GM12878 (cell line): ENCODE measurements at regions not wholly inside any gene's neighbourhood (a gene's known extent, or its start where the extent isn't known, plus 50 kb on each side); places are given as distances from the start of the nearest gene placed in this dataset.

ENCODE experiments used
- ATAC-seq: fragments of 200-7000 bp; cut with Tn5 transposase; 3 replicates; pipeline ENCODE4 v1.9.1; 2020; ENCODE audit warnings: mild to moderate bottlenecking, moderate library complexity
- BruUV-seq: library from RNA; stranded (reverse); fragments of 400-500 nt; replicated peaks from 2 replicates; lab custom pipeline; 2021; lab: Mats Ljungman, UMichigan
- CTCF ChIA-PET: fragments of 300-600 bp; sonication (Branson Sonifier 250); formaldehyde crosslinking; extraction: SDS; loops from one replicate; lab custom pipeline; 2021; ENCODE audit warnings: inconsistent platforms; lab: Yijun Ruan, JAX
- POLR2A ChIA-PET: fragments of 350-600 bp; formaldehyde crosslinking; extraction: SDS; loops from one replicate; lab custom pipeline; 2021; ENCODE audit warnings: inconsistent platforms; lab: Charles Lee
- RAD21 ChIA-PET: fragments of 300-600 bp; sonication (Branson Sonifier 250); formaldehyde crosslinking; loops from one replicate; lab custom pipeline; 2023; ENCODE audit warnings: antibody characterized with exemption; ENCODE audit not compliant: unreplicated experiment; lab: Charles Lee
- SMC1A ChIA-PET: fragments of 300-600 bp; sonication (Branson Sonifier 250); formaldehyde crosslinking; loops from one replicate; lab custom pipeline; 2023; ENCODE audit not compliant: unreplicated experiment, uncharacterized antibody; lab: Charles Lee
- DNase-seq: peaks from one replicate; pipeline ENCODE4 v3.0.0-alpha.2; 2011; ENCODE audit warnings: low read depth, low spot score
- FAIRE-seq: peaks from 3 replicates; lab custom pipeline; 2011; peaks lifted over from hg19 to GRCh38; lab: Jason Lieb, UNC
- H2AFZ ChIP-seq: 2 replicates; pipeline ENCODE4 v1.6.0; 2011; ENCODE audit warnings: low read depth, low read length, control low read depth; ENCODE audit not compliant: control insufficient read depth
- H3K27ac ChIP-seq: 2 replicates; pipeline ENCODE4 v1.5.1; 2011; ENCODE audit warnings: control low read depth; ENCODE audit not compliant: control insufficient read depth, insufficient read depth
- H3K27me3 ChIP-seq, 2 experiments: replicated peaks in 1 of 2; 2 replicates each; pipeline versions ENCODE4 v1.6.0 to v1.6.1; 2011; ENCODE audit warnings: low read length in 1 of 2; ENCODE audit not compliant: control insufficient read depth in 2 of 2, insufficient read depth in 2 of 2
- H3K36me3 ChIP-seq, 2 experiments: 2 replicates each; pipeline ENCODE4 v1.5.1; 2011; ENCODE audit warnings: low read length in 1 of 2; ENCODE audit not compliant: control insufficient read depth in 2 of 2, insufficient read depth in 2 of 2
- H3K4me1 ChIP-seq: 2 replicates; pipeline ENCODE4 v1.6.1; 2011; ENCODE audit warnings: mild to moderate bottlenecking, low read length, moderate library complexity, mixed read lengths; ENCODE audit not compliant: control insufficient read depth, insufficient read depth
- H3K4me2 ChIP-seq: 2 replicates; pipeline ENCODE4 v1.6.0; 2011; ENCODE audit warnings: control low read depth; ENCODE audit not compliant: control insufficient read depth, insufficient read depth
- H3K4me3 ChIP-seq: fragments of 200-600 bp; sonication (generic); 2 replicates; pipeline ENCODE4 v1.5.1; 2016
- H3K79me2 ChIP-seq: 2 replicates; pipeline ENCODE4 v1.6.0; 2011; ENCODE audit warnings: low read length; ENCODE audit not compliant: control insufficient read depth, insufficient read depth
- H3K9ac ChIP-seq: 2 replicates; pipeline ENCODE4 v1.8.0; 2011; ENCODE audit warnings: low read length, control low read depth, mixed read lengths; ENCODE audit not compliant: control insufficient read depth, insufficient read depth
- H3K9me3 ChIP-seq: replicated peaks from 3 replicates; pipeline ENCODE4 v1.5.1; 2011; ENCODE audit warnings: mild to moderate bottlenecking, low read length; ENCODE audit not compliant: control insufficient read depth, insufficient read depth
- H4K20me1 ChIP-seq: 2 replicates; pipeline ENCODE4 v1.6.0; 2011; ENCODE audit not compliant: control insufficient read depth, insufficient read depth
- BACH1 ChIP-seq: fragments of 450-650 bp; IDR thresholded peaks from 2 replicates; pipeline ENCODE4 v1.6.1; 2017; ENCODE audit warnings: mild to moderate bottlenecking, borderline replicate concordance
- CEBPB ChIP-seq, 2 experiments: fragments of 150-350 bp in 1 of 2; IDR thresholded peaks; 2 replicates each; pipeline ENCODE4 v1.6.1; 2012 to 2014; ENCODE audit warnings: low read depth in 2 of 2, low read length in 2 of 2, borderline replicate concordance in 1 of 2, inconsistent platforms in 1 of 2
- CREM ChIP-seq: IDR thresholded peaks from 2 replicates; pipeline ENCODE4 v1.6.1; 2014; ENCODE audit warnings: antibody characterized with exemption, low read depth
- CUX1 ChIP-seq: IDR thresholded peaks from 2 replicates; pipeline ENCODE4 v1.6.1; 2012; ENCODE audit warnings: improper control_type of control experiment, low read depth, low read length; ENCODE audit not compliant: insufficient replicate concordance
- E4F1 ChIP-seq: fragments of 450-650 bp; IDR thresholded peaks from 2 replicates; pipeline ENCODE4 v1.6.1; 2018; ENCODE audit warnings: borderline replicate concordance, mild to moderate bottlenecking; ENCODE audit not compliant: partially characterized antibody
- HDAC6 ChIP-seq: fragments of 200-600 bp; sonication (generic); IDR thresholded peaks from one replicate; pipeline ENCODE4 v1.8.0; 2017; ENCODE audit warnings: antibody characterized with exemption; ENCODE audit not compliant: unreplicated experiment
- NR2C1 ChIP-seq: fragments of 450-650 bp; IDR thresholded peaks from 2 replicates; pipeline ENCODE4 v1.6.1; 2017; ENCODE audit warnings: antibody characterized with exemption, mild to moderate bottlenecking, moderate library complexity
- RAD21 ChIP-seq: IDR thresholded peaks from 2 replicates; pipeline ENCODE4 v1.6.1; 2011; ENCODE audit warnings: mild to moderate bottlenecking, low read depth, low read length, moderate library complexity; ENCODE audit not compliant: insufficient read depth
- SMAD1 ChIP-seq: fragments of 450-650 bp; IDR thresholded peaks from 2 replicates; pipeline ENCODE4 v1.6.1; 2018; ENCODE audit warnings: mild to moderate bottlenecking, low read depth; ENCODE audit not compliant: partially characterized antibody
- SMAD5 ChIP-seq: IDR thresholded peaks from 2 replicates; pipeline ENCODE4 v1.6.1; 2016; ENCODE audit warnings: antibody characterized with exemption, low read depth
- SP1 ChIP-seq: IDR thresholded peaks from one replicate; pipeline ENCODE4 v1.6.1; 2011; ENCODE audit warnings: low read depth, low read length
- SRF ChIP-seq, 2 experiments: IDR thresholded peaks; 2 replicates each; pipeline ENCODE4 v1.6.1; 2011; ENCODE audit warnings: low read depth in 2 of 2, low read length in 2 of 2, mild to moderate bottlenecking in 1 of 2, moderate library complexity in 1 of 2
- SUZ12 ChIP-seq: fragments of 200-600 bp; sonication (generic); IDR thresholded peaks from one replicate; pipeline ENCODE4 v1.6.1; 2018; ENCODE audit warnings: antibody characterized with exemption, mild to moderate bottlenecking; ENCODE audit not compliant: unreplicated experiment
- TCF7 ChIP-seq: IDR thresholded peaks from 2 replicates; pipeline ENCODE4 v1.6.1; 2014; ENCODE audit warnings: antibody characterized with exemption, borderline replicate concordance
- ZBTB11 ChIP-seq: fragments of 450-650 bp; formaldehyde crosslinking; IDR thresholded peaks from 2 replicates; pipeline ENCODE4 v1.5.0; 2022; ENCODE audit warnings: mild to moderate bottlenecking, missing genetic modification characterization
- WGBS: methylation state at CpG from one replicate; pipeline ENCODE4 v1.1.6; 2016; ENCODE audit warnings: low lambda C conversion rate; ENCODE audit not compliant: insufficient replicate concordance, insufficient coverage; ENCODE audit errors: missing lambda C conversion rate; 5-methylcytosine and 5-hydroxymethylcytosine counted together
- in situ Hi-C: fragments of 300-500 bp; cut with MboI; formaldehyde crosslinking; loops from 9 replicates; pipeline ENCODE4 v1.14.3; 2018; ENCODE audit warnings: mixed read lengths
- intact Hi-C: fragments of 100-400 bp; cut with micrococcal nuclease; formaldehyde crosslinking; loops from one replicate; pipeline ENCODE4 v1.14.2; 2022; ENCODE audit not compliant: unreplicated experiment

GRCh38 chr3:18886331-18886730 lies 262.0 kb upstream of the KCNH8 start:
- 41% methylated on average over 6 of the region's 6 CpGs for WGBS
- no peaks in the 10 kb centered on the region for H4K20me1 ChIP-seq
- no peak overlapping the region for H3K4me3 ChIP-seq
- SMC1A ChIA-PET, result no interaction called here
- no peak overlapping the region for H3K9ac ChIP-seq
- no TSS peak for BruUV-seq
- H3K36me3 ChIP-seq, result no peaks in the 10 kb centered on the region
- no peaks in the 10 kb centered on the region for H3K4me1 ChIP-seq
- ATAC-seq, result no peak
- POLR2A ChIA-PET, result no interaction called here
- DNase-seq, result no peak
- CTCF ChIA-PET, result interaction anchor here (1.8 kb wide), 1 partner anchor 17 kb away, joined by 4 read pairs; no protein-coding TSS in a partner anchor
- FAIRE-seq, result no peak
- H3K9me3 ChIP-seq, result no peaks in the 10 kb centered on the region
- no peak overlapping the region for H3K4me2 ChIP-seq
- H2AFZ ChIP-seq, result no peak overlapping the region
- no peaks in the 10 kb centered on the region for H3K27me3 ChIP-seq
- intact Hi-C loops, result no loop called here
- RAD21 ChIA-PET, result no interaction called here
- H3K27ac ChIP-seq, result no peak overlapping the region
- no peaks in the 10 kb centered on the region for H3K79me2 ChIP-seq
- in situ Hi-C loops, result no loop called here
- TF ChIP-seq E4F1 (no peak), SMAD1 (no peak), SP1 (no peak), HDAC6 (no peak), ZBTB11 (CRISPR knock-in tag) (no peak), BACH1 (no peak), CEBPB (IDR thresholded peaks at IDR 0.05; ENCODE audit: borderline replicate concordance in 1 of 2, low read depth in 2 of 2, low read length in 2 of 2) (no peak), SMAD5 (no peak), SRF (IDR thresholded peaks at IDR 0.05; ENCODE audit: low read depth in 2 of 2, low read length in 2 of 2) (no peak), RAD21 (no peak), TCF7 (no peak), CREM (no peak), NR2C1 (no peak), CUX1 (no peak), SUZ12 (no peak)
